GM23248 (cell line): ENCODE measurements at regions not wholly inside any gene's neighbourhood (a gene's known extent, or its start where the extent isn't known, plus 50 kb on each side); places are given as distances from the start of the nearest gene placed in this dataset. TPM values are rescaled to one million over a fixed set of nuclear protein-coding genes. Genes with fewer than 3 reads are reported as not detected.

Experiments used
- DNase-seq: peaks from one replicate; pipeline ENCODE4 v3.0.0-alpha.2; 2015
- H2AFZ ChIP-seq: fragments of 200-600 bp; sonication (generic); 2 replicates; pipeline ENCODE4 v1.6.1; 2016; ENCODE audit warnings: antibody characterized with exemption
- H3F3A ChIP-seq: fragments of 200-600 bp; sonication (generic); 2 replicates; pipeline ENCODE4 v1.6.1; 2016; ENCODE audit warnings: mild to moderate bottlenecking, antibody characterized with exemption, mixed run types; ENCODE audit not compliant: insufficient read depth
- H3K27ac ChIP-seq: fragments of 200-600 bp; sonication (generic); 2 replicates; pipeline ENCODE4 v1.5.1; 2016; ENCODE audit warnings: mild to moderate bottlenecking
- H3K27me3 ChIP-seq: fragments of 200-600 bp; sonication (generic); replicated peaks from 2 replicates; pipeline ENCODE4 v1.6.1; 2016; ENCODE audit warnings: mild to moderate bottlenecking; ENCODE audit not compliant: insufficient read depth
- H3K36me3 ChIP-seq: fragments of 200-600 bp; sonication (generic); 2 replicates; pipeline ENCODE4 v1.6.1; 2016; ENCODE audit warnings: low read depth, mild to moderate bottlenecking
- H3K4me1 ChIP-seq: fragments of 200-600 bp; sonication (generic); 2 replicates; pipeline ENCODE4 v1.6.1; 2016; ENCODE audit warnings: mild to moderate bottlenecking; ENCODE audit not compliant: insufficient read depth
- H3K4me2 ChIP-seq: fragments of 200-600 bp; sonication (generic); one replicate; pipeline ENCODE4 v1.6.1; 2016; ENCODE audit warnings: mild to moderate bottlenecking; ENCODE audit not compliant: unreplicated experiment
- H3K4me3 ChIP-seq: fragments of 200-600 bp; sonication (generic); 2 replicates; pipeline ENCODE4 v1.5.1; 2016; ENCODE audit warnings: mild to moderate bottlenecking
- H3K79me2 ChIP-seq: fragments of 200-600 bp; sonication (generic); 2 replicates; pipeline ENCODE4 v1.6.1; 2016; ENCODE audit warnings: mild to moderate bottlenecking; ENCODE audit not compliant: insufficient read depth
- H3K9ac ChIP-seq: fragments of 200-600 bp; sonication (generic); 2 replicates; pipeline ENCODE4 v1.6.1; 2016; ENCODE audit warnings: mild to moderate bottlenecking
- H3K9me2 ChIP-seq: fragments of 200-600 bp; sonication (generic); 2 replicates; pipeline ENCODE4 v1.6.1; 2016; ENCODE audit warnings: mixed run types, mild to moderate bottlenecking, moderate library complexity; ENCODE audit not compliant: insufficient read depth
- H3K9me3 ChIP-seq: fragments of 200-600 bp; sonication (generic); one replicate; pipeline ENCODE4 v1.6.1; 2017; ENCODE audit warnings: low read depth
- H4K20me1 ChIP-seq: fragments of 200-600 bp; sonication (generic); 2 replicates; pipeline ENCODE4 v1.6.0; 2016; ENCODE audit not compliant: insufficient read depth
- EZH2 ChIP-seq: fragments of 200-600 bp; sonication (generic); IDR thresholded peaks from 2 replicates; pipeline ENCODE4 v1.6.1; 2018; ENCODE audit warnings: antibody characterized with exemption, mild to moderate bottlenecking; ENCODE audit not compliant: insufficient read depth, poor library complexity, severe bottlenecking
- EZH2phosphoT487 ChIP-seq: fragments of 200-600 bp; sonication (generic); IDR thresholded peaks from 2 replicates; pipeline ENCODE4 v1.6.1; 2018; ENCODE audit warnings: antibody characterized with exemption, moderate library complexity, mild to moderate bottlenecking, low read depth; ENCODE audit not compliant: insufficient read depth
- WGBS, 2 experiments: methylation state at CpG; one replicate each; pipeline ENCODE4 v1.1.6; 2015 to 2017; ENCODE audit warnings: low lambda C conversion rate in 2 of 2, low coverage in 1 of 2; ENCODE audit errors: missing lambda C conversion rate in 2 of 2; 5-methylcytosine and 5-hydroxymethylcytosine counted together
- in situ Hi-C: fragments of 300-500 bp; cut with MboI; formaldehyde crosslinking; loops from 2 replicates; pipeline ENCODE4 v1.15.0; 2020
- small RNA-seq: library from RNA; depleted of rRNA; stranded (forward); fragments of <200 nt; gene quantifications from one replicate; pipeline ENCODE3, GENCODE V24; 2014; ENCODE audit warnings: low read depth, low replicate concordance

GRCh38 chr6:133187114-133187513 is 54.0 kb upstream of the EYA4 start:
- Histone ChIP-seq H3K4me1 (no peaks in the 10 kb centered on the region), H3K27me3 (peaks cover 34% of the 10 kb centered on the region), H3K36me3 (no peaks in the 10 kb centered on the region), H3K27ac (no peak overlapping the region), H3K9me3 (no peaks in the 10 kb centered on the region), H3K9ac (no peak overlapping the region), H3F3A (no peaks in the 10 kb centered on the region), H3K4me2 (no peak overlapping the region), H3K4me3 (no peak overlapping the region), H2AFZ (no peak overlapping the region), H3K9me2 (no peaks in the 10 kb centered on the region), H4K20me1 (no peaks in the 10 kb centered on the region), H3K79me2 (no peaks in the 10 kb centered on the region)
- in situ Hi-C loops = loop anchor here (10.0 to 25.0 kb wide), 2 partner anchors 368 to 725 kb away; no protein-coding TSS in a partner anchor
- 51 to 55% methylated on average over 2 of the region's 2 CpGs for WGBS, 2 experiments
- TF ChIP-seq EZH2phosphoT487 = no peak
- no peak for DNase-seq

- WGBS, 2 experiments = 81 to 85% methylated on average over 2 of the region's 2 CpGs
- H3F3A ChIP-seq = no peaks in the 10 kb centered on the region
- peaks cover 31% of the 10 kb centered on the region for H3K27me3 ChIP-seq
- no peak overlapping the region for H3K4me3 ChIP-seq
- no peak overlapping the region for H2AFZ ChIP-seq
- H3K9ac ChIP-seq = no peak overlapping the region
- H3K4me1 ChIP-seq = no peaks in the 10 kb centered on the region
- H3K9me3 ChIP-seq = no peaks in the 10 kb centered on the region
- H3K36me3 ChIP-seq = no peaks in the 10 kb centered on the region
- no peaks in the 10 kb centered on the region for H3K79me2 ChIP-seq
- no peaks in the 10 kb centered on the region for H4K20me1 ChIP-seq
- H3K4me2 ChIP-seq = no peak overlapping the region
- H3K9me2 ChIP-seq = no peaks in the 10 kb centered on the region
- in situ Hi-C loops = loop anchor here (10.0 to 25.0 kb wide), 2 partner anchors 367 to 724 kb away; no protein-coding TSS in a partner anchor
- H3K27ac ChIP-seq = no peak overlapping the region
- DNase-seq = no peak
- TF ChIP-seq EZH2 = no peak
- no peak for TF ChIP-seq EZH2phosphoT487
Measured at GRCh38 chr6:133187657-133188453, 53.3 kb upstream of the EYA4 start.

- WGBS, 2 experiments = 38 to 44% methylated on average over 3 of the region's 3 CpGs
- no peaks in the 10 kb centered on the region for H3K36me3 ChIP-seq
- TF ChIP-seq EZH2phosphoT487 (no peak), EZH2 (no peak)
- H3K4me1 ChIP-seq = no peaks in the 10 kb centered on the region
- H3F3A ChIP-seq = no peaks in the 10 kb centered on the region
- no peak overlapping the region for H3K27ac ChIP-seq
- no peaks in the 10 kb centered on the region for H3K9me3 ChIP-seq
- in situ Hi-C loops = loop anchor here (25.0 kb wide), 1 partner anchor 721 kb away; no protein-coding TSS in a partner anchor
- no peaks in the 10 kb centered on the region for H3K9me2 ChIP-seq
- H3K4me2 ChIP-seq = no peak overlapping the region
- no peak overlapping the region for H3K4me3 ChIP-seq
- no peaks in the 10 kb centered on the region for H3K79me2 ChIP-seq
- H3K27me3 ChIP-seq = peaks cover 31% of the 10 kb centered on the region
- H2AFZ ChIP-seq = no peak overlapping the region
- no peak for DNase-seq
- no peak overlapping the region for H3K9ac ChIP-seq
- no peaks in the 10 kb centered on the region for H4K20me1 ChIP-seq
Measured at GRCh38 chr6:133190912-133191311, 50.2 kb upstream of the EYA4 start.

- no peak for DNase-seq
- peaks cover 31% of the 10 kb centered on the region for H3K27me3 ChIP-seq
- no peak overlapping the region for H3K4me2 ChIP-seq
- WGBS, 2 experiments = 5 to 8% methylated on average over 2 of the region's 2 CpGs
- H4K20me1 ChIP-seq = no peaks in the 10 kb centered on the region
- H3K36me3 ChIP-seq = no peaks in the 10 kb centered on the region
- no peak overlapping the region for H3K9ac ChIP-seq
- H2AFZ ChIP-seq = no peak overlapping the region
- in situ Hi-C loops = loop anchor here (25.0 kb wide), 1 partner anchor 721 kb away; no protein-coding TSS in a partner anchor
- H3K4me1 ChIP-seq = no peaks in the 10 kb centered on the region
- H3K9me2 ChIP-seq = no peaks in the 10 kb centered on the region
- H3K4me3 ChIP-seq = no peak overlapping the region
- no peaks in the 10 kb centered on the region for H3K79me2 ChIP-seq
- TF ChIP-seq EZH2phosphoT487 (no peak), EZH2 (no peak)
- H3K9me3 ChIP-seq = no peaks in the 10 kb centered on the region
- H3F3A ChIP-seq = no peaks in the 10 kb centered on the region
- H3K27ac ChIP-seq = no peak overlapping the region
Measured at GRCh38 chr6:133191323-133191722, 49.8 kb upstream of the EYA4 start.

Small RNA genes lying in the stretch of these regions (small RNA-seq; reads per million reads assigned to genes)
- not detected for gene MTCYBP4
